AG20443 (cell line): ENCODE measurements at regions not wholly inside any gene's neighbourhood (a gene's known extent, or its start where the extent isn't known, plus 50 kb on each side); places are given as distances from the start of the nearest gene placed in this dataset.
"Not testable (repeated sequence)": the region's sequence is repeated elsewhere in the genome, so short reads cannot be mapped to it uniquely, and the experiment has no call there.

Source experiments
- DNase-seq: peaks from one replicate; pipeline ENCODE4 v3.0.0; 2012; ENCODE audit warnings: low spot score, mixed read lengths

- DNase-seq, result no peak
Observed at GRCh38 chr7:96770758-96771157, 61.1 kb upstream of the SEM1 start.

- DNase-seq, result no peak
Observed at GRCh38 chr7:96772139-96772694, 62.6 kb upstream of the SEM1 start.

GRCh38 chr7:96773483-96773882, 63.8 kb upstream of the SEM1 start:
- DNase-seq, result no peak

GRCh38 chr7:96774358-96774757, 64.7 kb upstream of the SEM1 start:
- DNase-seq, result no peak

- no peak for DNase-seq
Observed at GRCh38 chr7:96775046-96775445, 65.4 kb upstream of the SEM1 start.

GRCh38 chr7:96778263-96778662, 68.6 kb upstream of the SEM1 start:
- no peak for DNase-seq

GRCh38 chr7:96781919-96782318, 72.3 kb upstream of the SEM1 start:
- DNase-seq, result no peak

- DNase-seq, result not testable (repeated sequence)
Observed at GRCh38 chr7:96782686-96783298, 73.1 kb upstream of the SEM1 start.

GRCh38 chr7:96784597-96784996, 75.0 kb upstream of the SEM1 start:
- no peak for DNase-seq

GRCh38 chr7:96786261-96786997, 76.8 kb upstream of the SEM1 start:
- no peak for DNase-seq

GRCh38 chr7:96786998-96787395, 77.4 kb upstream of the SEM1 start:
- DNase-seq, result no peak

GRCh38 chr7:96789914-96790313, 80.3 kb upstream of the SEM1 start:
- no peak for DNase-seq

GRCh38 chr7:96792115-96792514, 82.5 kb upstream of the SEM1 start:
- no peak for DNase-seq

GRCh38 chr7:96794063-96794462, 84.4 kb upstream of the SEM1 start:
- DNase-seq, result no peak

GRCh38 chr7:96800122-96800521, 90.5 kb upstream of the SEM1 start:
- no peak for DNase-seq

- DNase-seq, result no peak
Observed at GRCh38 chr7:96800824-96801223, 91.2 kb upstream of the SEM1 start.

GRCh38 chr7:96819111-96819700, 109.6 kb upstream of the SEM1 start:
- no peak for DNase-seq

GRCh38 chr7:96821131-96821530, 111.5 kb upstream of the SEM1 start:
- not testable (repeated sequence) for DNase-seq

GRCh38 chr7:96822824-96823223, 113.2 kb upstream of the SEM1 start:
- DNase-seq, result no peak

- DNase-seq, result peak; percentile 22
Observed at GRCh38 chr7:96823274-96823673, 113.6 kb upstream of the SEM1 start.

- no peak for DNase-seq
Observed at GRCh38 chr7:96824686-96825085, 115.0 kb upstream of the SEM1 start.

- DNase-seq, result no peak
Observed at GRCh38 chr7:96825285-96825684, 115.6 kb upstream of the SEM1 start.

GRCh38 chr7:96826089-96826488, 116.4 kb upstream of the SEM1 start:
- no peak for DNase-seq
